Spinal cord (tissue), 9 donors: ENCODE measurements at regions not wholly inside any gene's neighbourhood (a gene's known extent, or its start where the extent isn't known, plus 50 kb on each side); places are given as distances from the start of the nearest gene placed in this dataset.

Source experiments
- DNase-seq, 6 donors: peaks; one replicate each; pipeline versions ENCODE4 v3.0.0 to v3.0.0-alpha.2; 2013 to 2015; ENCODE audit warnings: low spot score in 6 of 6, low read depth in 4 of 6
- H3K27ac ChIP-seq: one replicate; pipeline ENCODE4 v1.5.1; 2013; ENCODE audit warnings: low read depth, low read length, control low read depth
- H3K27me3 ChIP-seq: one replicate; pipeline ENCODE4 v1.6.1; 2013; ENCODE audit warnings: low read length; ENCODE audit not compliant: control insufficient read depth, insufficient read depth
- H3K36me3 ChIP-seq: one replicate; pipeline ENCODE4 v1.6.1; 2013; ENCODE audit warnings: low read length; ENCODE audit not compliant: control insufficient read depth, insufficient read depth
- H3K4me1 ChIP-seq: one replicate; pipeline ENCODE4 v1.6.1; 2013; ENCODE audit warnings: low read length; ENCODE audit not compliant: control insufficient read depth, insufficient read depth
- H3K4me3 ChIP-seq: one replicate; pipeline ENCODE4 v1.5.1; 2013; ENCODE audit warnings: low read depth, low read length, control low read depth
- H3K9me3 ChIP-seq: one replicate; pipeline ENCODE4 v1.6.1; 2013; ENCODE audit warnings: low read length; ENCODE audit not compliant: control insufficient read depth, insufficient read depth
- WGBS: methylation state at CpG from one replicate; pipeline ENCODE4 v1.1.5; 2013; ENCODE audit warnings: missing lambda C conversion rate; ENCODE audit not compliant: insufficient coverage; 5-methylcytosine and 5-hydroxymethylcytosine counted together
- donor health status: healthy.

DNA sequence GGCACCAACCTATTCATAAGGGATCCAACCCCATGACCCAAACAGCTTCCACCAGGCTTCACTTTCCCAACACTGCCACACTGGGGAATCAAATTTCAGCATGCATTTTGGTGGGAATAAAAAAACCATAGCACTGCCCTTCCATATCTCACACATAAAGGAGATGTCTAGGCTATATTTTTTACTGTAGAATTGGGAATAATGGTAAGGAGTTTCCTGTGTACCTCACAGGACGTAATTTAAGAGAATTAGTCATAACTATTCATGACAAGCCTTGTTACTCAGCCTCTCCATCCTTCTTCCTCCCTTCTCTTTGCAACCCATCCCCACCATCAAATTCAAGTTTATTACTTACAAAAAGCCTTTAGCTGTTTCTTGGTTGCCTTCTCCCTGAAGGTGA is 352.1 kb downstream of the MLLT3 start:
- Histone ChIP-seq H3K4me3 (no peak overlapping the region), H3K27ac (no peak overlapping the region), H3K36me3 (no peaks in the 10 kb centered on the region), H3K4me1 (no peaks in the 10 kb centered on the region), H3K27me3 (no peaks in the 10 kb centered on the region), H3K9me3 (no peaks in the 10 kb centered on the region)
- no CpG with 5 or more reads among the region's 1 CpG for WGBS
- DNase-seq: no peak

DNA sequence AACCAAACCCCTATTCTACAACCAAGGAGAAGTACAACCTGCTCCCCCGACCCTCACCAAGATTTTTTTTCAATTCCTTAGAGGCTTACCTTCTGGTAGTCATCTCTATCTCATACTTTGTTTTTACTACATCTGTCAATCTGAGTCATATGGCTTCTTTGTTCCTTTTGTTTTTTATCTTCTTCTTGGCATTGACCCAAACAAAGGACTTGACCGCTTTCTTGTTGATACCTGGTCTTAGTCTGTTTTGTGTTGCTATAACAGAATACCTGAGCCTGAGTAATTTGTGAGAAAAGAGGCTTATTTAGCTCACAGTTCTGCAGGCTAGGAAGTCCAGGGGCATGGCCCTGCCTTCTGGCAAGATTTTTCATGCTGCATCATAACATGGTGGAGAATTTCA is 352.7 kb downstream of the MLLT3 start:
- Histone ChIP-seq H3K27ac (no peak overlapping the region), H3K4me3 (no peak overlapping the region), H3K27me3 (no peaks in the 10 kb centered on the region), H3K9me3 (no peaks in the 10 kb centered on the region), H3K4me1 (no peaks in the 10 kb centered on the region), H3K36me3 (no peaks in the 10 kb centered on the region)
- 100% methylated on average over 1 of the region's 2 CpGs for WGBS
- DNase-seq: no peak

DNA sequence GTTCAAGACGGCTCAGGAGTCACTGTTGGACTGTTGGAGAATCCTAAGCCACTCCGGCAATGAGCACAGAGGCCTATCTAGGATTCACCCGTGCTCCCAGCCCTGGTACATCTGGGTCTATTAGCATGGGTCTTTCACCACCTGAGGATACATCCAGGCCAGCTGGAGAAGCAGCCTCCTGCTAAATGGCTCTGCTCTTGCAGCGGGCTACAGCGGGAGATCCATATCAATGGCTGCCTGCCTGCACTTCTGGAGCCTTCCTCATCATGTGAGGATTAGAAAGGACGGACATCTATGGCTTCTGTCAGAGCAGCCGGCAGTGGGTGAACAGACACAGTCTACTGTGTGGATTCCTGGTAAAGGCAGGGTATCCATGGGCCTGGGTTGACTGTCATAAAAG is 357.4 kb downstream of the MLLT3 start:
- Histone ChIP-seq H3K4me1 (no peaks in the 10 kb centered on the region), H3K27me3 (no peaks in the 10 kb centered on the region), H3K4me3 (no peak overlapping the region), H3K27ac (no peak overlapping the region), H3K36me3 (no peaks in the 10 kb centered on the region), H3K9me3 (no peaks in the 10 kb centered on the region)
- DNase-seq: no peak
- 97% methylated on average over 7 of the region's 7 CpGs for WGBS

DNA sequence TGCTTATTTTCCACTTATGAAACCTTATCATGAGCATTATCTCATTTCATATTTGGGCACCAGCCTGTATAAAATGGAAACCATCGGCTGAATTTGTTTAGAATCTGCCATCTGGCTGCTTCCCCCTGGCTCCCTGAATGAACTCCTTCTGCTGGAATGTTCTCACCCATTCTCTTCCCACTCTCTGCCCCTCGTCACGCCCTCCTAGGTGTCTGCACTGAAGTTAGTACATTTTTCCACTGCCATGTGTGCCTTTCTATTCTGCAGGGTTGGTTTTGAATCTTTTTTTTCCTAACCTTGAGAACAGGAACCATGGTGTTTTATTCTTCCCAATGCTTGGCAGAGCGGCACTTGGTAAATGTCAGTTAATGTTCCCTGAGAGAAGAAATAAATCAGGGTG is 359.7 kb downstream of the MLLT3 start:
- DNase-seq: peak in 2 of 6 donors; percentile 15 to 30
- no peaks in the 10 kb centered on the region for H3K36me3 ChIP-seq
- no peak overlapping the region for H3K27ac ChIP-seq
- no peak overlapping the region for H3K4me3 ChIP-seq
- H3K4me1 ChIP-seq: no peaks in the 10 kb centered on the region
- WGBS: 87% methylated on average over 3 of the region's 4 CpGs
- no peaks in the 10 kb centered on the region for H3K27me3 ChIP-seq
- H3K9me3 ChIP-seq: no peaks in the 10 kb centered on the region

DNA sequence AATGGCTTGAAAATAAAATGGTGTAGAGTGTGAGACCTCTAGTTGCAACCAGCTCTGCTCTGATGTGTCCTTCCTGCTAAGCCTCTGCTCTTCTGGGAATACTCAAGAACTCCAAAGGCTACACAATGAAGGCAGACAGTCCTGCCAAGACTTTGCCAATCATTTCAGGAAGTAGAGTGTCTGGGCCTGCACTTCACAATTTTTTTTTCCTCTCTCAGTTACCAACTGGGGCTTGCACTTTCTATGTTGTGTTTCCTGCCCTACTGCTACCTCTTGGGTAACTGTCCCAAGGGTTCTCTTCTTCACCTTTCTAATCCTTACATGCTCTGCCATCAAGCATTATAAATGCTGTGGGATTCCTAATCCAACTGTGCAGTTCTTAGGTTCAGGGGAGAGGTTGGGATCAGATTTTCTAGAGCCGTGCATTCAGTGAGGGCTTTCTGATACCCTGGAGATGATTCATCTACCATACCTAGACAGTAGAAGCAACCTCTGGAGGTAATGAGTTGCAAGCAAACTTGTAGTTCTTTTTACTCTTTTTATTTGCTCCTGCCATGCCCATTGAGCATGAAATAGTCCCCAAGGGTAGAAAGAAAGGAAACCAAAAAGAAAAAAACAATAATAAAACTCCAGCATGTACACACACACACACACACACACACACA is 365.9 kb downstream of the MLLT3 start:
- DNase-seq: no peak
- no peak overlapping the region for H3K27ac ChIP-seq
- H3K27me3 ChIP-seq: no peaks in the 10 kb centered on the region
- no peaks in the 10 kb centered on the region for H3K4me1 ChIP-seq
- no peaks in the 10 kb centered on the region for H3K9me3 ChIP-seq
- WGBS: no CpG with 5 or more reads among the region's 1 CpG
- no peaks in the 10 kb centered on the region for H3K36me3 ChIP-seq
- no peak overlapping the region for H3K4me3 ChIP-seq

DNA sequence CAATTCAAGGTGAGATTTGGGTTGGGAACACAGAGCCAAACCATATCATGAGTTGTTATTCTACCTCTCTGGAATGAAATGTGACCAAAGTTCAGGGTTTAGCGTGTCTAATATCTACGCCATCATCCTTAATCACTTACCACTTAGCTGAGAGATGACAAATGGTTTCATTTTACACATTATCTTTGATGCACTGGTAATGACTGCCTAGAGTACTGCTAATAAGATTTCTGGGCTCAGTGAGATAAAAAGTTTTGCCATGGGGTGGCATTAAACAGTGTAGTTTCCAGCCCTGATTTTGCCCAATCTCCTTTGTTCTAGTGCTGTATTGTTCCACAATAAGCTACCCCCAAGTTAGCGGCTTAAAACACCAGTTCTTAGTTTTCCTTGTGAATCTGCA is 367.2 kb downstream of the MLLT3 start:
- Histone ChIP-seq H3K27me3 (no peaks in the 10 kb centered on the region), H3K36me3 (no peaks in the 10 kb centered on the region), H3K4me1 (no peaks in the 10 kb centered on the region), H3K27ac (no peak overlapping the region), H3K9me3 (no peaks in the 10 kb centered on the region), H3K4me3 (no peak overlapping the region)
- WGBS: 73% methylated on average over 3 of the region's 3 CpGs
- DNase-seq: no peak

DNA sequence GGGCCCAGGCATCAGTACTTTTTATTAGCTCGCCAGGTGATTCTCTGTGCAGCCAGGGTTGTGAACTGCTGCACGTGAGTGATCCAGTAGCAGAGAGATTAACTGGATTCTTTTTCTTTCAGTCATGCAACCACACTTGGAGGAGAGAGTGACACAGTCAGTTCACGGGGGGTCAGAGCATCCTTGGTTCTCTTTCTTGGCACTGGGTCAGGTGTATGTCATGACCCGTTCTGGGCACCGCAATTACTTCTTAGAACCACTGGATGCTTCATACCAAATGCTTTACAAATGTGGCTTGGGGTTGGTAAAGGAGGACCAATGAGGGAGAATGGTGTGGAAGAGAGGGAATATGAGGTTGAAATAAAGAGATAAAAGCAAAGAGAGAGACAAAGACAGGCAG is 368.7 kb downstream of the MLLT3 start:
- Histone ChIP-seq H3K36me3 (no peaks in the 10 kb centered on the region), H3K27me3 (no peaks in the 10 kb centered on the region), H3K27ac (no peak overlapping the region), H3K9me3 (no peaks in the 10 kb centered on the region), H3K4me1 (no peaks in the 10 kb centered on the region), H3K4me3 (no peak overlapping the region)
- DNase-seq: no peak
- WGBS: 88% methylated on average over 5 of the region's 5 CpGs

DNA sequence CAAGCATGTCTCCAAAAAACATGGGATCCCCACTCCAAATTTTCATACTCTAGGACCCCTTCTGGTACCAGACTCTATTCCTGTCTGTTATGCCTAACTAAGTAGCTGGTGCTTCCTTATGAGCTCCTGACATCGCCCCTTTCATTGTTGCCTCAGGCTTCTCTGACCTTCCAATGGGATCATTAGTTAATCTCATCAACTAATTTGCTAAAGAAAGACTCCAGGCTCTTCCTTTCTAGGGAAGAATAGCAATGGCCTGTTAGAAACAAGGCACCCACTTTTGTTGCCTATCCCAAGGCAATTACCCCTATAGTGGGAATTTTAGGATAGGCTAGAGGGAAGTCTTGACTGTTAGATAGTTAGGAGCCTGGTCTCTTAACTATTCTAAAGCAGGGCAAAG is 369.5 kb downstream of the MLLT3 start:
- DNase-seq: no peak
- Histone ChIP-seq H3K27ac (no peak overlapping the region), H3K4me3 (no peak overlapping the region), H3K9me3 (no peaks in the 10 kb centered on the region), H3K4me1 (no peaks in the 10 kb centered on the region), H3K36me3 (no peaks in the 10 kb centered on the region), H3K27me3 (no peaks in the 10 kb centered on the region)
- WGBS: 50% methylated on average over 1 of the region's 1 CpG

DNA sequence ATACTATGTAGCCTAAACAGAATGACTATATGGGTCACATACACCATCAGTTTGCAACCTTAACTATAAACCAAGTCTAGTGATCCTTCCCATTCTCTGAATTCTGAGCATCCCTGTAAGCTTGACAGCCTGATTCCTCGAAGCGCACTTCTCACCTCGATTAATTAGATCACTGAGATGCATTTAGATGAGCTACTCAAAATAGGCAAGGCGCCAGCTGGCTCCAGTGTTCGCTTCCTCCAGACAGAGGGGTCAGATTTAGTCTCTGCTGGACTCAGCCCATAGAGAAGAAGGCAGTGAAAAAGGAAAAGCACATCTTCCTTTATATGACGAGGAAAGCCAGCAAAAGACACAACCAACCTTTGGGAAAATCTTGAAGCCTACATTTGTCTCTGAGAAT is 371.5 kb downstream of the MLLT3 start:
- peak in 2 of 6 donors; percentile 33 to 59 for DNase-seq
- H3K4me1 ChIP-seq: no peaks in the 10 kb centered on the region
- H3K36me3 ChIP-seq: no peaks in the 10 kb centered on the region
- H3K27ac ChIP-seq: no peak overlapping the region
- WGBS: no CpG with 5 or more reads among the region's 6 CpGs
- H3K4me3 ChIP-seq: no peak overlapping the region
- H3K27me3 ChIP-seq: no peaks in the 10 kb centered on the region
- no peaks in the 10 kb centered on the region for H3K9me3 ChIP-seq

DNA sequence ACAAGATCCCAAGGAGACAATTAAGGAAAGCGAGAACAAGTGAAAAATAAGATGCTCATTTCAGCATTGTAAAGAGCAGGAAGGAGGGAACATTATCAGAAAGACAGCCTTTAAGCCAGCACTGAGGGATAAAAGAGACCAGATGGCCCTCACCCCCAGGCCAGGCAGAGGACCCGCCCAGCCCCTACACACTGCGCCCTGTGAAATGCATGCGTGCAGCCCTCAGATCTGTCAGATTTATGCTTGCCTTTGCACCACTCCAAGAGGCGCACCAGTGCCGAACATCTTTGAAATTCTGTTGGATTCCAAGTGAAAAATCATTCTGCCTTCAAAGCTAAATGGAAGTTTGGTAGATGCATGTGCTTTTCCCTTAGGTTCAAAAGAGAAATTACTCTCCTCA is 378.0 kb downstream of the MLLT3 start:
- Histone ChIP-seq H3K27me3 (no peaks in the 10 kb centered on the region), H3K4me3 (no peak overlapping the region), H3K36me3 (no peaks in the 10 kb centered on the region), H3K4me1 (peaks cover 7% of the 10 kb centered on the region), H3K9me3 (no peaks in the 10 kb centered on the region), H3K27ac (no peak overlapping the region)
- peak in 2 of 6 donors; percentile 61 to 68 for DNase-seq
- 61% methylated on average over 4 of the region's 6 CpGs for WGBS
